ENCODE measurements at regions not wholly inside any gene's neighbourhood (a gene's known extent, or its start where the extent isn't known, plus 50 kb on each side); places are given as distances from the start of the nearest gene placed in this dataset.
"Not testable (repeated sequence)": the region's sequence is repeated elsewhere in the genome, so short reads cannot be mapped to it uniquely, and the experiment has no call there.

- H3K27me3 ChIP-seq (ENCODE audit: control insufficient read depth, insufficient read depth, low read length); H3K4me3 ChIP-seq (ENCODE audit: low read depth, low read length); DNase-seq (ENCODE audit: low read depth in 4 of 6, low spot score in 6 of 6); H3K27ac ChIP-seq (ENCODE audit: low read depth, low read length); H3K4me1 ChIP-seq (ENCODE audit: control insufficient read depth, insufficient read depth, low read length); H3K9me3 ChIP-seq (ENCODE audit: control insufficient read depth, insufficient read depth, low read length); H3K36me3 ChIP-seq (ENCODE audit: control insufficient read depth, insufficient read depth, low read length): not testable (repeated sequence)
- 91% methylated on average over 6 of the region's 11 CpGs for WGBS (ENCODE audit: insufficient coverage)
Observed at GRCh38 chr2:132271794-132272193, 110.0 kb upstream of the ANKRD30BL start.

DNA sequence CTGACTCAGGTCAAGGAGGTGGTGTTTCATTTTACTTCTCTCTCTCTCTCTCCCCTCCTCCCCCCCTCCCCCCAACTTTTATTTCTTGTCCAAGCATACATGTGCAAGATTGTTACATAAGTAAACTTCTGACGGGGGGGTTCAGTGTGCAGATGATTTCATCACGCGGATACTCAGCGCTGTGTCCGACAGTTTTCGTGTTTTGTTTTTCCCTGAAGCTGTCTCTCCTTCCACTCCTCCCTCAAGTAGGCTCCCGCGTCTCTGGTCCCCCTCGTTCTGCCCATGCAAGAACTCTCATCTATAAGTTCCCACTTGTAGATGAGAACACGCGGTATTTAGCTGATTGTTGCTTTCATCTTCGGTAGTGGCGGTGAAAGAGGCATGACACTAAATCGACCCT lies 111.0 kb upstream of the ANKRD30BL start:
- H3K4me3 ChIP-seq (ENCODE audit: low read depth, low read length): no peak overlapping the region
- H3K9me3 ChIP-seq (ENCODE audit: control insufficient read depth, insufficient read depth, low read length): no peaks in the 10 kb centered on the region
- H3K36me3 ChIP-seq (ENCODE audit: control insufficient read depth, insufficient read depth, low read length): no peaks in the 10 kb centered on the region
- 93% methylated on average over 9 of the region's 14 CpGs for WGBS (ENCODE audit: insufficient coverage)
- no peak for DNase-seq (ENCODE audit: low read depth in 4 of 6, low spot score in 6 of 6)
- H3K27ac ChIP-seq (ENCODE audit: low read depth, low read length): no peak overlapping the region
- no peaks in the 10 kb centered on the region for H3K4me1 ChIP-seq (ENCODE audit: control insufficient read depth, insufficient read depth, low read length)
- no peaks in the 10 kb centered on the region for H3K27me3 ChIP-seq (ENCODE audit: control insufficient read depth, insufficient read depth, low read length)

DNA sequence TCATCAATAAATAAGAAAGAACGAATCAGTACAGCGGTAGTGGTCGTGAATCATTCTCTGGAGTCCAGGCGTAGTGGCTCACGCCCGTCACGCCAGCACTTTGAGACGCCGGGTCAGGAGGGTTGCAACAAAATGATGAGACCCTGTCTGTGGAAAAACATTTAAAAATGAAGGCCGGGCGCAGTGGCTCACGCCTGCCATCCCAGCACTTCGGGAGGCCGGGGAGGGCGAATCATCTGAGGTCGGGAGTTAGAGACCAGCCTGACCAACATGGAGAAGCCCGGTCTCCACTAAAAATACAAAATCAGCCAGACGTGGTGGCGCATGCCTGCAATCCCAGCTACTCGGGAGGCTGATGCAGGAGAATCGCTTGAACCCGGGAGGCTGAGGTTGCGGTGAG lies 111.8 kb upstream of the ANKRD30BL start:
- not testable (repeated sequence) for DNase-seq (ENCODE audit: low read depth in 4 of 6, low spot score in 6 of 6); H3K4me1 ChIP-seq (ENCODE audit: control insufficient read depth, insufficient read depth, low read length); H3K36me3 ChIP-seq (ENCODE audit: control insufficient read depth, insufficient read depth, low read length); H3K27me3 ChIP-seq (ENCODE audit: control insufficient read depth, insufficient read depth, low read length); H3K27ac ChIP-seq (ENCODE audit: low read depth, low read length); H3K4me3 ChIP-seq (ENCODE audit: low read depth, low read length); H3K9me3 ChIP-seq (ENCODE audit: control insufficient read depth, insufficient read depth, low read length)
- 99% methylated on average over 23 of the region's 23 CpGs for WGBS (ENCODE audit: insufficient coverage)

GRCh38 chr2:132274000-132274399 lies 112.2 kb upstream of the ANKRD30BL start:
- WGBS (ENCODE audit: insufficient coverage): 92% methylated on average over 10 of the region's 10 CpGs
- Histone ChIP-seq H3K36me3 (ENCODE audit: control insufficient read depth, insufficient read depth, low read length) (no peaks in the 10 kb centered on the region), H3K4me1 (ENCODE audit: control insufficient read depth, insufficient read depth, low read length) (no peaks in the 10 kb centered on the region), H3K4me3 (ENCODE audit: low read depth, low read length) (no peak overlapping the region), H3K9me3 (ENCODE audit: control insufficient read depth, insufficient read depth, low read length) (no peaks in the 10 kb centered on the region), H3K27ac (ENCODE audit: low read depth, low read length) (no peak overlapping the region), H3K27me3 (ENCODE audit: control insufficient read depth, insufficient read depth, low read length) (no peaks in the 10 kb centered on the region)
- no peak for DNase-seq (ENCODE audit: low read depth in 4 of 6, low spot score in 6 of 6)

DNA sequence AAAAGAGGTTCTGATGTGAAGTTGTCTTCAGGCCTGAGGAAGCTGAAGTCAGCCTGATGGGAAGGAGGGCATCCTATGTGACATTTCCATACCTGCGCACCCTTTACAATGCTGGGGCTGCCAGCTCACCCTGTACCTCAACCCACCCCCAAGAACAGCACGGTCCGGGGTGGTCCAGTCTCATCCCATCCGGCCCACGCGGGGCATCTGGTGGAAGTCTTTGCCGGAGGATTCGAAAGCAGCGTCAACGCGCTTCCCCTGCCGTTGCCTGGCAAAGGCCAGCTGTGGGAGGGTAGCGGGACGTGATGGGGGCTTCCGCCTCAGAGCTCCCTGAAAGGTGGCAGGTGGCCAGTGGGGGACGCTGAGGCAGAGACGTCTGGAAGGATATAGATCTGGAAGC lies 113.6 kb upstream of the ANKRD30BL start:
- Histone ChIP-seq H3K36me3 (ENCODE audit: control insufficient read depth, insufficient read depth, low read length) (no peaks in the 10 kb centered on the region), H3K27ac (ENCODE audit: low read depth, low read length) (no peak overlapping the region), H3K4me3 (ENCODE audit: low read depth, low read length) (no peak overlapping the region), H3K27me3 (ENCODE audit: control insufficient read depth, insufficient read depth, low read length) (no peaks in the 10 kb centered on the region), H3K4me1 (ENCODE audit: control insufficient read depth, insufficient read depth, low read length) (no peaks in the 10 kb centered on the region), H3K9me3 (ENCODE audit: control insufficient read depth, insufficient read depth, low read length) (no peaks in the 10 kb centered on the region)
- DNase-seq (ENCODE audit: low read depth in 4 of 6, low spot score in 6 of 6): no peak
- 93% methylated on average over 16 of the region's 17 CpGs for WGBS (ENCODE audit: insufficient coverage)

DNA sequence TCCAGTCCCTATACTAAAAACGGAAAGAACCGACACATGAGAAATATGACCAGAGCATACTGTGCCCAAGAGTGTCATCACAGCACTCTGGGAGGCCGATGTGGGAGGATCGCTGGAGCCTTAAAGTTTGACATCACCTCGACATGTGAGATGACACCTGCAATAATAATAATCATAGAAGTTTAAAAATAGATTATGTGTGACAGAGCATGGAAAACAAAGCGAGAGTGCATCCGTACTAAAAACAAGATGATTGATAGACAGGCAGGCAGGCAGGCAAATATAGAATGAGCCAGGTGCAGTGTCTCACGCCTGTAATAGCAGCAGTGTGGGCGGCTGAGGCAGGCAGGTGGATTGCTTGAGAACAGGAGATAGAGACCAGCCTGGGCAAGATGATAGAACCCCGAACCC lies 114.8 kb upstream of the ANKRD30BL start:
- Histone ChIP-seq H3K27ac (ENCODE audit: low read depth, low read length) (no peak overlapping the region), H3K9me3 (ENCODE audit: control insufficient read depth, insufficient read depth, low read length) (no peaks in the 10 kb centered on the region), H3K36me3 (ENCODE audit: control insufficient read depth, insufficient read depth, low read length) (no peaks in the 10 kb centered on the region), H3K4me3 (ENCODE audit: low read depth, low read length) (no peak overlapping the region), H3K27me3 (ENCODE audit: control insufficient read depth, insufficient read depth, low read length) (no peaks in the 10 kb centered on the region), H3K4me1 (ENCODE audit: control insufficient read depth, insufficient read depth, low read length) (no peaks in the 10 kb centered on the region)
- DNase-seq (ENCODE audit: low read depth in 4 of 6, low spot score in 6 of 6): no peak
- 77% methylated on average over 7 of the region's 10 CpGs for WGBS (ENCODE audit: insufficient coverage)

DNA sequence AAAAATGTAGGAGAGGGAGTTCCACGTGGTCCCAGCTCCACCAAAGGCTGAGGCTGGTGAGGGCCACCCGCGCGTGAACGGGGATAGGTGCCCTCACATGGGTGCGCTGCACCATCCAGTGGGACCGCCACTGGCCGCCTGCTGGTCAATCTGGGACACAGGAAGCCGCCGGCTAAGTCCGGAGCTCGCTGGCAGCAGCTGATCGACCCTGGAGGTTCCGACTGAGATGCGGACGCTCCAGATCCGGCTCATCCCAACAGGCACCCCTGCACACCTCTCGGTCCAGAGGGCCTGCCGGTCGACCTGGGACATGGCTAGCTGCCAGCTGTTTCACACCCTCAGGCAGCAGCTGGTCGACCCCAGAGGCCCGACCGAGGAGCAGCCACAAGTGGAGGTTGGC lies 116.5 kb upstream of the ANKRD30BL start:
- WGBS (ENCODE audit: insufficient coverage): 95% methylated on average over 23 of the region's 23 CpGs

DNA sequence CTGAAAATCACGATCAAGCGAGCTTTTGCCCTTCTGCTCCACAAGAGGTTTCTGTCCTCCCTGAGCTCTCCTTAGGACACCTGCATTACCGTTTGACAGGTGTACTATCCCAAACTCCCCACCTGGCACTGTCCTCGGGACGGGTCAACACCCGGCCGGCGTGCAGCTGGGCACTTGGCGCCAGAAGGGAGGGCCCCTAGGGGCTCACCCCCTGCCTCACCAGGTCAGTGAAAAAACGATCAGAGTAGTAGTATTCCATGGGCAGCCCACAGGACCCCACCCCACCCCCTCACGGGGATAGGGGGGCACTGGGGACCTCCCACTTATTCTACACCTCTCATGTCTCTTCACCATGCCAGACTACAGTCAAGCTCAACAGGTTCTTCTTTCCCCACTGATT lies 117.6 kb upstream of the ANKRD30BL start:
- DNase-seq (ENCODE audit: low read depth in 4 of 6, low spot score in 6 of 6): no peak
- H3K4me1 ChIP-seq (ENCODE audit: control insufficient read depth, insufficient read depth, low read length): no peaks in the 10 kb centered on the region
- no peaks in the 10 kb centered on the region for H3K9me3 ChIP-seq (ENCODE audit: control insufficient read depth, insufficient read depth, low read length)
- H3K27ac ChIP-seq (ENCODE audit: low read depth, low read length): no peak overlapping the region
- WGBS (ENCODE audit: insufficient coverage): 100% methylated on average over 9 of the region's 11 CpGs
- H3K4me3 ChIP-seq (ENCODE audit: low read depth, low read length): no peak overlapping the region
- H3K36me3 ChIP-seq (ENCODE audit: control insufficient read depth, insufficient read depth, low read length): no peaks in the 10 kb centered on the region
- no peaks in the 10 kb centered on the region for H3K27me3 ChIP-seq (ENCODE audit: control insufficient read depth, insufficient read depth, low read length)

More for the DNA sequence above, 116.5 kb upstream of the ANKRD30BL start:
- Histone ChIP-seq H3K36me3 (ENCODE audit: control insufficient read depth, insufficient read depth, low read length) (no peaks in the 10 kb centered on the region), H3K4me3 (ENCODE audit: low read depth, low read length) (no peak overlapping the region), H3K27ac (ENCODE audit: low read depth, low read length) (no peak overlapping the region), H3K27me3 (ENCODE audit: control insufficient read depth, insufficient read depth, low read length) (no peaks in the 10 kb centered on the region), H3K9me3 (ENCODE audit: control insufficient read depth, insufficient read depth, low read length) (no peaks in the 10 kb centered on the region), H3K4me1 (ENCODE audit: control insufficient read depth, insufficient read depth, low read length) (no peaks in the 10 kb centered on the region)
- no peak for DNase-seq (ENCODE audit: low read depth in 4 of 6, low spot score in 6 of 6)

DNA sequence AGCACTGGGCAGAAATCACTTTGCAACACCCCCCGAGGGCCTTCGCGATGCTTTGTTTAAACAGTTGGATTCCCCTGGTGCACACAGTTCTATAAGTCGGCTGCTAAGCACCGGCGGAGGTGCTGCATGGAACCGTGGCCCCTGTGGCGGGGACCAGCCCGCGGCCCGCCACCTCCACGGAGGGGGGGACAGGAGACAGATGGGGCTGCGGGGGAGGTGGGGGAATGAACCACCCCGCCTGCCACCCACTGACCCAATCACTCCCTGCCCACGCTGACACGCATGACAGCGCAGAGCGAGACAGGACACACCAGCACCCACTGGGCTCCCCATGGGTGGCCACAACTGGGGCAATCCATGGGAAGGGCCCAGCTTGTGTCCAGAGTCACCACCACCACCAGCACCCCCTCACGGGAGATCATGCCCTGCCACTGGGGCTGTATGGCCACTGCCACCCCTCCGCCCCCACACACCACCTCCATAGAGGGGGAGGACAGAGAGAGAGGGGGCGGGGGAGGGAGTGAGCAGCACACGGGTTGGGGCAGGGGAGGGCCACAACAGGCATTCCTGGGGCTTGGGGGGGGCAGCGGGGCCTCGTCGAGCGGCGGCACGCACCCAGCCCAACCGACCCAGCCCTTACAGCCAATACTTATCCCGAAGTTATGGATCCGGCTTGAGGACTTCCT lies 118.3 kb upstream of the ANKRD30BL start:
- Histone ChIP-seq H3K4me1 (ENCODE audit: control insufficient read depth, insufficient read depth, low read length) (no peaks in the 10 kb centered on the region), H3K4me3 (ENCODE audit: low read depth, low read length) (no peak overlapping the region), H3K27me3 (ENCODE audit: control insufficient read depth, insufficient read depth, low read length) (no peaks in the 10 kb centered on the region), H3K27ac (ENCODE audit: low read depth, low read length) (no peak overlapping the region), H3K36me3 (ENCODE audit: control insufficient read depth, insufficient read depth, low read length) (no peaks in the 10 kb centered on the region), H3K9me3 (ENCODE audit: control insufficient read depth, insufficient read depth, low read length) (no peaks in the 10 kb centered on the region)
- DNase-seq (ENCODE audit: low read depth in 4 of 6, low spot score in 6 of 6): no peak
- 97% methylated on average over 17 of the region's 31 CpGs for WGBS (ENCODE audit: insufficient coverage)

GRCh38 chr2:132280912-132281311 lies 119.2 kb upstream of the ANKRD30BL start:
- H3K4me1 ChIP-seq (ENCODE audit: control insufficient read depth, insufficient read depth, low read length): no peaks in the 10 kb centered on the region
- H3K4me3 ChIP-seq (ENCODE audit: low read depth, low read length): no peak overlapping the region
- no peak overlapping the region for H3K27ac ChIP-seq (ENCODE audit: low read depth, low read length)
- no peaks in the 10 kb centered on the region for H3K36me3 ChIP-seq (ENCODE audit: control insufficient read depth, insufficient read depth, low read length)
- 100% methylated on average over 4 of the region's 12 CpGs for WGBS (ENCODE audit: insufficient coverage)
- DNase-seq (ENCODE audit: low read depth in 4 of 6, low spot score in 6 of 6): no peak
- H3K9me3 ChIP-seq (ENCODE audit: control insufficient read depth, insufficient read depth, low read length): no peaks in the 10 kb centered on the region
- H3K27me3 ChIP-seq (ENCODE audit: control insufficient read depth, insufficient read depth, low read length): no peaks in the 10 kb centered on the region
